ENCODE measurements at regions not wholly inside any gene's neighbourhood (a gene's known extent, or its start where the extent isn't known, plus 50 kb on each side); places are given as distances from the start of the nearest gene placed in this dataset.

- TF ChIP-seq CTCF (IDR thresholded peaks at IDR 0.05; ENCODE audit: extremely low read depth in 1 of 2, insufficient read depth in 1 of 2, low read depth in 1 of 2, low read length in 2 of 2) (no peak), EZH2 (IDR thresholded peaks at IDR 0.05; ENCODE audit: borderline replicate concordance, low read depth, low read length, severe bottlenecking) (no peak), POLR2A (IDR thresholded peaks at IDR 0.05; ENCODE audit: low read depth, low read length) (no peak), FOS (IDR thresholded peaks at IDR 0.05; ENCODE audit: borderline replicate concordance, insufficient read depth, low read length) (no peak), MAX (IDR thresholded peaks at IDR 0.05; ENCODE audit: insufficient read depth, insufficient read length) (no peak), POLR2AphosphoS5 (IDR thresholded peaks at IDR 0.05; ENCODE audit: insufficient read depth, low read depth, low read length) (no peak), MYC (IDR thresholded peaks at IDR 0.05; ENCODE audit: low read depth, low read length) (no peak)
Measured at GRCh38 chr9:89254058-89254772, 56.8 kb upstream of the CKS2 start.

Data from endothelial cell of umbilical vein (primary cell).